Left ventricle myocardium inferior (tissue), 1 donor: ENCODE measurements at regions not wholly inside any gene's neighbourhood (a gene's known extent, or its start where the extent isn't known, plus 50 kb on each side); places are given as distances from the start of the nearest gene placed in this dataset.
"Not testable (repeated sequence)": the region's sequence is repeated elsewhere in the genome, so short reads cannot be mapped to it uniquely, and the experiment has no call there.

Source experiments
- DNase-seq: peaks from one replicate; pipeline ENCODE4 v3.0.0-alpha.2; 2020
- H3K27ac ChIP-seq: fragments of 200-600 bp; replicated peaks from 2 replicates; pipeline ENCODE4 v1.8.0; 2021
- H3K27me3 ChIP-seq: fragments of 200-600 bp; 2 replicates; pipeline ENCODE4 v1.8.0; 2021; ENCODE audit warnings: low read depth
- H3K36me3 ChIP-seq: fragments of 200-600 bp; 2 replicates; pipeline ENCODE4 v1.8.0; 2021
- H3K4me1 ChIP-seq: fragments of 200-600 bp; 2 replicates; pipeline ENCODE4 v1.8.0; 2021
- H3K4me3 ChIP-seq: fragments of 200-600 bp; 2 replicates; pipeline ENCODE4 v1.8.0; 2021; ENCODE audit warnings: mild to moderate bottlenecking, moderate library complexity
- H3K9me3 ChIP-seq: fragments of 200-600 bp; replicated peaks from 2 replicates; pipeline ENCODE4 v1.8.0; 2021
- CTCF ChIP-seq: fragments of 200-600 bp; IDR thresholded peaks from 2 replicates; pipeline ENCODE4 v1.8.0; 2021; ENCODE audit warnings: antibody characterized with exemption, mild to moderate bottlenecking, borderline replicate concordance
- intact Hi-C: fragments of 100-400 bp; cut with micrococcal nuclease; formaldehyde crosslinking; loops from one replicate; pipeline ENCODE4 v1.11.0; 2022
- donor health status: DM: no; HTN: yes; CAD: no; lungs with severe emphysema.

- H3K4me3 ChIP-seq: no peak overlapping the region
- no peaks in the 10 kb centered on the region for H3K36me3 ChIP-seq
- no peak for DNase-seq
- no peak for TF ChIP-seq CTCF
- intact Hi-C loops: no loop called here
- peaks cover 18% of the 10 kb centered on the region for H3K9me3 ChIP-seq
- no peaks in the 10 kb centered on the region for H3K27me3 ChIP-seq
- no peak overlapping the region for H3K27ac ChIP-seq
- no peaks in the 10 kb centered on the region for H3K4me1 ChIP-seq
These were observed 428.5 kb upstream of the TMPRSS15 start for GRCh38 chr21:18831942-18832676.

- no peak overlapping the region for H3K4me3 ChIP-seq
- H3K36me3 ChIP-seq: no peaks in the 10 kb centered on the region
- peaks cover 18% of the 10 kb centered on the region for H3K9me3 ChIP-seq
- TF ChIP-seq CTCF: no peak
- H3K27me3 ChIP-seq: no peaks in the 10 kb centered on the region
- no peaks in the 10 kb centered on the region for H3K4me1 ChIP-seq
- H3K27ac ChIP-seq: no peak overlapping the region
- intact Hi-C loops: no loop called here
- DNase-seq: no peak
These were observed 429.4 kb upstream of the TMPRSS15 start for GRCh38 chr21:18832950-18833349.

DNA sequence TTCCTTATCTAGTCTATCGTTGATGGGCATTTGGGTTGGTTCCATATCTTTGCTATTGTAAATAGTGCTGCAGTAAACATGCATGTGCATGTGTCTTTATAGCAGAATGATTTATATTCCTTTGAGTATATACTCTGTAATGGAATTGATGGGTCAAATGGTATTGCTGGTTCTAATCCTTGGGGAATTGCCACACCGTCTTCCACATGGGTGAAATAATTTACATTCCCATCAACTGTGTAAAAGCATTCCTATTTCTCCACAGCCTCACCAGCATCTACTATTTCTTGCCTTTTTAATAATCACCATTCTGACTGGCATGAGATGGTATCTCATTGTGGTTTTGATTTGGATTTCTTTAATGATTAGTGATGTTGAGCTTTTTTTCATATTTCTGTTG is 430.5 kb upstream of the TMPRSS15 start:
- intact Hi-C loops, DNase-seq, H3K36me3 ChIP-seq, H3K27me3 ChIP-seq, H3K4me3 ChIP-seq, H3K4me1 ChIP-seq, H3K27ac ChIP-seq: not testable (repeated sequence)
- peaks cover 18% of the 10 kb centered on the region for H3K9me3 ChIP-seq

DNA sequence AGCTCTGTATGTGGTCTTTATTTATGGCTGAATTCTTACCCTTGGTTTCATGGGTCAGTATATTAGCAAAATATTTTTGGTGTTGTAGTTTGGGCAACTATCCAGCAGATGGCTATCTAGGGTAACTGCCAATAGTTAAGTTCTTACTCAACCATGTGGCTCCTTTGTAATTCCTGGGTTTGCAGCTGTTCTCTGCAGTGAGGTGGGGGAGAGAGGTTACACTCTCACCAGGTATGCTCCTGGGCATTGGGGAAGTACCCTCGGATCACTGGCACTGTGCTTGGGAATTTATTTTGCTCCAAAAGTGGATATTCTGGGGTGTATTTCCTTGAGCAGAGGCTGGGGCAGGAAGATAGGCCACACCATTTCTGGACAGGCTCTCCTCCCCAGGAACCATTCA is 436.7 kb upstream of the TMPRSS15 start:
- H3K4me1 ChIP-seq: no peaks in the 10 kb centered on the region
- no peak overlapping the region for H3K27ac ChIP-seq
- no peak overlapping the region for H3K4me3 ChIP-seq
- H3K27me3 ChIP-seq: no peaks in the 10 kb centered on the region
- no peak for DNase-seq
- H3K9me3 ChIP-seq: peaks cover 19% of the 10 kb centered on the region
- H3K36me3 ChIP-seq: no peaks in the 10 kb centered on the region
- TF ChIP-seq CTCF: no peak
- intact Hi-C loops: no loop called here

GRCh38 chr21:18857606-18858005 is 454.0 kb upstream of the TMPRSS15 start:
- DNase-seq, H3K27ac ChIP-seq, intact Hi-C loops, H3K27me3 ChIP-seq, H3K4me3 ChIP-seq, H3K36me3 ChIP-seq, H3K4me1 ChIP-seq: not testable (repeated sequence)
- H3K9me3 ChIP-seq: peaks cover 20% of the 10 kb centered on the region

DNA sequence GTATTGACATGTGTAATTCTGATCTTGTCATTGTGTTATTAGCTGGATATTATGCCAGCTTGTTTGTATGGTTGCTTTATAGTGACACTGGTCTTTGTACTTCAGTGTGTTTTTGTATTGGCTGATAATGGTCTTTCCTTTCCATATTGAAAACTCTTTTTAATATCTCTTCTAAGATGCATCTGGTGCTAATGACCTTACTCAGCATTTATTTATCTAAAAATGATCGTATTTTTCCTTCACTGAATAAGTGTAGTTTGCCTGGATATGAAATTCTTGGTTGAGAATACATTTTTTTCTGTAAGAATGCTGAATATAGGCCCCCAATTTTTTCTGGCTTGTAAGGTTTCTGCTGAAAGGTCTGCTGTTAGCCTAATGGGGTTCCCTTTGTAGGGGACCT is 465.5 kb upstream of the TMPRSS15 start:
- no peak for TF ChIP-seq CTCF
- DNase-seq: no peak
- intact Hi-C loops: no loop called here
- Histone ChIP-seq H3K9me3 (peaks cover 22% of the 10 kb centered on the region), H3K27me3 (no peaks in the 10 kb centered on the region), H3K4me3 (no peak overlapping the region), H3K4me1 (no peaks in the 10 kb centered on the region), H3K36me3 (no peaks in the 10 kb centered on the region), H3K27ac (no peak overlapping the region)

- H3K36me3 ChIP-seq: no peaks in the 10 kb centered on the region
- H3K27me3 ChIP-seq: no peaks in the 10 kb centered on the region
- peaks cover 18% of the 10 kb centered on the region for H3K9me3 ChIP-seq
- intact Hi-C loops: no loop called here
- H3K4me3 ChIP-seq: no peak overlapping the region
- peaks cover 2% of the 10 kb centered on the region for H3K4me1 ChIP-seq
- DNase-seq: no peak
- H3K27ac ChIP-seq: no peak overlapping the region
- TF ChIP-seq CTCF: no peak
These were observed 474.3 kb upstream of the TMPRSS15 start for GRCh38 chr21:18877917-18878316.
